ENCODE measurements at regions not wholly inside any gene's neighbourhood (a gene's known extent, or its start where the extent isn't known, plus 50 kb on each side); places are given as distances from the start of the nearest gene placed in this dataset.

GRCh38 chr15:61798631-61799030 is 261.6 kb downstream of the VPS13C start:
- Mint-ChIP-seq H3K4me3 (no peak overlapping the region), H3K4me1 (ENCODE audit: low read depth) (no peaks in the 10 kb centered on the region), H3K27me3 (peaks cover 25% of the 10 kb centered on the region), H3K27ac (no peak overlapping the region), H3K9me3 (no peaks in the 10 kb centered on the region), H3K36me3 (ENCODE audit: low read depth) (no peaks in the 10 kb centered on the region)
- DNase-seq: no peak

GRCh38 chr15:61796056-61796455 is 264.2 kb downstream of the VPS13C start:
- H3K27me3 Mint-ChIP-seq: peaks cover 41% of the 10 kb centered on the region
- no peak overlapping the region for H3K4me3 Mint-ChIP-seq
- no peaks in the 10 kb centered on the region for H3K9me3 Mint-ChIP-seq
- no peaks in the 10 kb centered on the region for H3K4me1 Mint-ChIP-seq (ENCODE audit: low read depth)
- no peak overlapping the region for H3K27ac Mint-ChIP-seq
- H3K36me3 Mint-ChIP-seq (ENCODE audit: low read depth): no peaks in the 10 kb centered on the region
- DNase-seq: no peak

GRCh38 chr15:61794881-61795280 is 265.4 kb downstream of the VPS13C start:
- H3K4me3 Mint-ChIP-seq: no peak overlapping the region
- H3K27ac Mint-ChIP-seq: no peak overlapping the region
- H3K36me3 Mint-ChIP-seq (ENCODE audit: low read depth): no peaks in the 10 kb centered on the region
- H3K9me3 Mint-ChIP-seq: no peaks in the 10 kb centered on the region
- DNase-seq: no peak
- H3K4me1 Mint-ChIP-seq (ENCODE audit: low read depth): no peaks in the 10 kb centered on the region
- H3K27me3 Mint-ChIP-seq: peaks cover 46% of the 10 kb centered on the region

- Mint-ChIP-seq H3K9me3 (no peaks in the 10 kb centered on the region), H3K4me1 (ENCODE audit: low read depth) (no peaks in the 10 kb centered on the region), H3K4me3 (no peak overlapping the region), H3K27me3 (peaks cover 47% of the 10 kb centered on the region), H3K27ac (no peak overlapping the region), H3K36me3 (ENCODE audit: low read depth) (no peaks in the 10 kb centered on the region)
- DNase-seq: no peak
Measured at GRCh38 chr15:61794276-61794675, 266.0 kb downstream of the VPS13C start.

GRCh38 chr15:61784734-61785133 is 275.5 kb downstream of the VPS13C start:
- Mint-ChIP-seq H3K4me3 (no peak overlapping the region), H3K36me3 (ENCODE audit: low read depth) (no peaks in the 10 kb centered on the region), H3K4me1 (ENCODE audit: low read depth) (no peaks in the 10 kb centered on the region), H3K9me3 (no peaks in the 10 kb centered on the region), H3K27me3 (peaks cover 47% of the 10 kb centered on the region), H3K27ac (no peak overlapping the region)
- DNase-seq: no peak

GRCh38 chr15:61780278-61780980 is 279.8 kb downstream of the VPS13C start:
- no peaks in the 10 kb centered on the region for H3K9me3 Mint-ChIP-seq

GRCh38 chr15:61777689-61778088 is 282.6 kb downstream of the VPS13C start:
- no peak for DNase-seq
- Mint-ChIP-seq H3K4me3 (no peak overlapping the region), H3K36me3 (ENCODE audit: low read depth) (no peaks in the 10 kb centered on the region), H3K27ac (no peak overlapping the region), H3K4me1 (ENCODE audit: low read depth) (no peaks in the 10 kb centered on the region), H3K27me3 (peaks cover 42% of the 10 kb centered on the region), H3K9me3 (peaks cover 5% of the 10 kb centered on the region)

More at GRCh38 chr15:61780278-61780980, 279.8 kb downstream of the VPS13C start:
- Mint-ChIP-seq H3K36me3 (ENCODE audit: low read depth) (no peaks in the 10 kb centered on the region), H3K4me3 (no peak overlapping the region), H3K27ac (no peak overlapping the region), H3K27me3 (peaks cover 46% of the 10 kb centered on the region), H3K4me1 (ENCODE audit: low read depth) (no peaks in the 10 kb centered on the region)
- DNase-seq: no peak

GRCh38 chr15:61769557-61769956 is 290.7 kb downstream of the VPS13C start:
- Mint-ChIP-seq H3K9me3 (peaks cover 20% of the 10 kb centered on the region), H3K4me3 (no peak overlapping the region), H3K36me3 (ENCODE audit: low read depth) (no peaks in the 10 kb centered on the region)

GRCh38 chr15:61768131-61768530 is 292.1 kb downstream of the VPS13C start:
- H3K4me3 Mint-ChIP-seq: no peak overlapping the region
- H3K9me3 Mint-ChIP-seq: peaks cover 16% of the 10 kb centered on the region
- H3K36me3 Mint-ChIP-seq (ENCODE audit: low read depth): no peaks in the 10 kb centered on the region
- no peak overlapping the region for H3K27ac Mint-ChIP-seq
- H3K4me1 Mint-ChIP-seq (ENCODE audit: low read depth): no peaks in the 10 kb centered on the region
- no peak for DNase-seq
- peaks cover 42% of the 10 kb centered on the region for H3K27me3 Mint-ChIP-seq

More at GRCh38 chr15:61769557-61769956, 290.7 kb downstream of the VPS13C start:
- H3K27ac Mint-ChIP-seq: no peak overlapping the region
- peaks cover 32% of the 10 kb centered on the region for H3K27me3 Mint-ChIP-seq
- H3K4me1 Mint-ChIP-seq (ENCODE audit: low read depth): no peaks in the 10 kb centered on the region
- no peak for DNase-seq

GRCh38 chr15:61764981-61765380 is 295.3 kb downstream of the VPS13C start:
- peaks cover 56% of the 10 kb centered on the region for H3K27me3 Mint-ChIP-seq
- H3K4me3 Mint-ChIP-seq: no peak overlapping the region
- no peak overlapping the region for H3K27ac Mint-ChIP-seq
- no peaks in the 10 kb centered on the region for H3K4me1 Mint-ChIP-seq (ENCODE audit: low read depth)
- H3K9me3 Mint-ChIP-seq: no peaks in the 10 kb centered on the region
- no peak for DNase-seq
- H3K36me3 Mint-ChIP-seq (ENCODE audit: low read depth): no peaks in the 10 kb centered on the region

GRCh38 chr15:61764141-61764540 is 296.1 kb downstream of the VPS13C start:
- H3K27me3 Mint-ChIP-seq: peaks cover 58% of the 10 kb centered on the region

GRCh38 chr15:61762676-61763075 is 297.6 kb downstream of the VPS13C start:
- Mint-ChIP-seq H3K36me3 (ENCODE audit: low read depth) (no peaks in the 10 kb centered on the region), H3K27me3 (peaks cover 46% of the 10 kb centered on the region), H3K27ac (no peak overlapping the region), H3K4me3 (no peak overlapping the region), H3K4me1 (ENCODE audit: low read depth) (no peaks in the 10 kb centered on the region), H3K9me3 (no peaks in the 10 kb centered on the region)
- DNase-seq: no peak

More at GRCh38 chr15:61764141-61764540, 296.1 kb downstream of the VPS13C start:
- Mint-ChIP-seq H3K9me3 (no peaks in the 10 kb centered on the region), H3K27ac (no peak overlapping the region), H3K36me3 (ENCODE audit: low read depth) (no peaks in the 10 kb centered on the region), H3K4me3 (no peak overlapping the region), H3K4me1 (ENCODE audit: low read depth) (no peaks in the 10 kb centered on the region)
- DNase-seq: no peak

- no peak overlapping the region for H3K27ac Mint-ChIP-seq
- no peaks in the 10 kb centered on the region for H3K36me3 Mint-ChIP-seq (ENCODE audit: low read depth)
- H3K4me3 Mint-ChIP-seq: no peak overlapping the region
- DNase-seq: no peak
- no peaks in the 10 kb centered on the region for H3K4me1 Mint-ChIP-seq (ENCODE audit: low read depth)
- no peaks in the 10 kb centered on the region for H3K9me3 Mint-ChIP-seq
- H3K27me3 Mint-ChIP-seq: peaks cover 29% of the 10 kb centered on the region
Measured at GRCh38 chr15:61759639-61760038, 300.6 kb downstream of the VPS13C start.

- Mint-ChIP-seq H3K36me3 (ENCODE audit: low read depth) (no peaks in the 10 kb centered on the region), H3K27ac (no peak overlapping the region), H3K9me3 (no peaks in the 10 kb centered on the region), H3K27me3 (peaks cover 12% of the 10 kb centered on the region), H3K4me3 (no peak overlapping the region), H3K4me1 (ENCODE audit: low read depth) (no peaks in the 10 kb centered on the region)
- no peak for DNase-seq
Measured at GRCh38 chr15:61756071-61756820, 304.0 kb downstream of the VPS13C start.

- DNase-seq: no peak
- Mint-ChIP-seq H3K9me3 (no peaks in the 10 kb centered on the region), H3K27me3 (peaks cover 8% of the 10 kb centered on the region), H3K4me3 (no peak overlapping the region), H3K27ac (no peak overlapping the region), H3K4me1 (ENCODE audit: low read depth) (no peaks in the 10 kb centered on the region), H3K36me3 (ENCODE audit: low read depth) (no peaks in the 10 kb centered on the region)
Measured at GRCh38 chr15:61755467-61755866, 304.8 kb downstream of the VPS13C start.
